Sigmoid colon (tissue), 4 donors: ENCODE measurements at regions not wholly inside any gene's neighbourhood (a gene's known extent, or its start where the extent isn't known, plus 50 kb on each side); places are given as distances from the start of the nearest gene placed in this dataset.
"Not testable (repeated sequence)": the region's sequence is repeated elsewhere in the genome, so short reads cannot be mapped to it uniquely, and the experiment has no call there.

Experiments used
- CTCF ChIP-seq, 4 experiments: fragments of 450-650 bp in 3 of 4; fragments of 200-600 bp in 1 of 4; IDR thresholded peaks; one replicate each; pipeline ENCODE4 v1.5.1; 2016 to 2019; ENCODE audit warnings: antibody characterized with exemption in 4 of 4, mild to moderate bottlenecking in 3 of 4, moderate library complexity in 2 of 4
- EP300 ChIP-seq, 4 donors: sonication (generic); formaldehyde crosslinking; IDR thresholded peaks; one replicate each; pipeline ENCODE4 v1.6.1; 2017; ENCODE audit warnings: antibody characterized with exemption in 4 of 4
- POLR2A ChIP-seq, 2 donors: fragments of 450-650 bp; IDR thresholded peaks; one replicate each; pipeline ENCODE4 v1.6.1; 2016; ENCODE audit warnings: antibody characterized with exemption in 2 of 2, mild to moderate bottlenecking in 2 of 2, moderate library complexity in 2 of 2
- POLR2AphosphoS5 ChIP-seq, 4 donors: sonication (generic); formaldehyde crosslinking; IDR thresholded peaks; one replicate each; pipeline ENCODE4 v1.6.1; 2017; ENCODE audit warnings: antibody characterized with exemption in 4 of 4

- not testable (repeated sequence) for TF ChIP-seq POLR2AphosphoS5, CTCF, POLR2A, EP300 (IDR thresholded peaks at IDR 0.05)
Observed at GRCh38 chr16:46384285-46385061, 236.7 kb downstream of the SHCBP1 start.
